PC-9 (cell line): ENCODE measurements at regions not wholly inside any gene's neighbourhood (a gene's known extent, or its start where the extent isn't known, plus 50 kb on each side); places are given as distances from the start of the nearest gene placed in this dataset.
A peak's percentile ranks its signal among the peaks of the same experiment; 100 is the strongest.

Experiments
- BruUV-seq: library from RNA; stranded (reverse); fragments of 400-500 nt; replicated peaks from 2 replicates; lab custom pipeline; 2021; lab: Mats Ljungman, UMichigan
- CTCF ChIA-PET: fragments of 300-600 bp; sonication (Branson Sonifier 250); formaldehyde crosslinking; loops from one replicate; lab custom pipeline; 2022; ENCODE audit warnings: antibody characterized with exemption; lab: Charles Lee
- POLR2A ChIA-PET: fragments of 300-600 bp; sonication (Branson Sonifier 250); formaldehyde crosslinking; loops from one replicate; lab custom pipeline; 2022; ENCODE audit warnings: antibody characterized with exemption; ENCODE audit not compliant: unreplicated experiment; lab: Charles Lee
- DNase-seq, 2 experiments: peaks; one replicate each; pipeline versions ENCODE4 v3.0.0 to v3.0.0-alpha.2; 2015 to 2022; ENCODE audit warnings: mixed read lengths in 1 of 2
- H2AFZ ChIP-seq: fragments of 200-600 bp; sonication (generic); 2 replicates; pipeline ENCODE4 v1.8.1; 2017; ENCODE audit warnings: antibody characterized with exemption
- H3F3A ChIP-seq: fragments of 200-600 bp; sonication (generic); 2 replicates; pipeline ENCODE4 v1.8.1; 2017; ENCODE audit warnings: antibody characterized with exemption, mild to moderate bottlenecking, low read depth; ENCODE audit not compliant: insufficient read depth
- H3K27ac ChIP-seq: fragments of 200-600 bp; sonication (generic); 2 replicates; pipeline ENCODE4 v1.6.1; 2016; ENCODE audit warnings: mixed run types
- H3K27me3 ChIP-seq: fragments of 200-600 bp; sonication (generic); 2 replicates; pipeline ENCODE4 v1.6.1; 2016; ENCODE audit warnings: low read depth, mixed run types; ENCODE audit not compliant: insufficient read depth
- H3K36me3 ChIP-seq: fragments of 200-600 bp; sonication (generic); 2 replicates; pipeline ENCODE4 v1.6.1; 2016; ENCODE audit warnings: low read depth, mixed run types
- H3K4me1 ChIP-seq: fragments of 200-600 bp; sonication (generic); replicated peaks from 2 replicates; pipeline ENCODE4 v1.6.1; 2016; ENCODE audit warnings: mixed run types; ENCODE audit not compliant: insufficient read depth
- H3K4me2 ChIP-seq: fragments of 200-600 bp; sonication (generic); 2 replicates; pipeline ENCODE4 v1.6.1; 2017; ENCODE audit warnings: mixed run types
- H3K4me3 ChIP-seq: fragments of 200-600 bp; sonication (generic); 2 replicates; pipeline ENCODE4 v1.6.1; 2016; ENCODE audit warnings: mixed run types
- H3K79me2 ChIP-seq: fragments of 200-600 bp; sonication (generic); 2 replicates; pipeline ENCODE4 v1.6.1; 2017; ENCODE audit warnings: low read depth, mixed run types
- H3K9me2 ChIP-seq: fragments of 200-600 bp; sonication (generic); 2 replicates; pipeline ENCODE4 v1.8.1; 2017; ENCODE audit warnings: mild to moderate bottlenecking; ENCODE audit not compliant: insufficient read depth
- H3K9me3 ChIP-seq: fragments of 200-600 bp; sonication (generic); 2 replicates; pipeline ENCODE4 v1.8.1; 2016; ENCODE audit warnings: low read depth; ENCODE audit not compliant: insufficient read depth
- H4K20me1 ChIP-seq: fragments of 200-600 bp; sonication (generic); 2 replicates; pipeline ENCODE4 v1.8.1; 2017; ENCODE audit not compliant: insufficient read depth
- CTCF ChIP-seq: fragments of 200-600 bp; sonication (generic); conservative IDR thresholded peaks from 2 replicates; pipeline ENCODE4 v1.6.1; 2017; ENCODE audit warnings: mixed run types, antibody characterized with exemption, mild to moderate bottlenecking, moderate library complexity
- EZH2 ChIP-seq: fragments of 200-600 bp; sonication (generic); IDR thresholded peaks from 2 replicates; pipeline ENCODE4 v1.8.0; 2017; ENCODE audit warnings: antibody characterized with exemption, low read depth
- intact Hi-C: fragments of 100-400 bp; cut with micrococcal nuclease; formaldehyde crosslinking; loops from one replicate; pipeline ENCODE4 v1.10.0; 2022; ENCODE audit not compliant: unreplicated experiment

- Histone ChIP-seq H3K36me3 (no peaks in the 10 kb centered on the region), H3F3A (no peaks in the 10 kb centered on the region), H3K79me2 (no peaks in the 10 kb centered on the region), H3K9me3 (no peaks in the 10 kb centered on the region), H2AFZ (no peak overlapping the region), H3K27me3 (no peaks in the 10 kb centered on the region), H3K27ac (no peak overlapping the region), H3K4me1 (no peaks in the 10 kb centered on the region), H3K9me2 (no peaks in the 10 kb centered on the region), H4K20me1 (no peaks in the 10 kb centered on the region), H3K4me2 (no peak overlapping the region), H3K4me3 (no peak overlapping the region)
- POLR2A ChIA-PET = no interaction called here
- CTCF ChIA-PET = interaction anchor here (0.6 to 1.3 kb wide), 10 partner anchors 73 to 1171 kb away, joined by 3 to 12 read pairs (median 3); no protein-coding TSS in a partner anchor
- BruUV-seq = no TSS peak
- no peak for TF ChIP-seq EZH2
- TF ChIP-seq CTCF = peak; percentile 73
- intact Hi-C loops = loop anchor here (1.0 to 10.0 kb wide), 5 partner anchors 153 to 1505 kb away; no protein-coding TSS in a partner anchor
- DNase-seq = peak in 1 of 2 experiments; percentile 4
These were observed 349.9 kb upstream of the ANO3 start for GRCh38 chr11:25981998-25982397.

GRCh38 chr11:25983280-25983679 is 348.6 kb upstream of the ANO3 start:
- Histone ChIP-seq H3K9me2 (no peaks in the 10 kb centered on the region), H3K79me2 (no peaks in the 10 kb centered on the region), H3K36me3 (no peaks in the 10 kb centered on the region), H3K4me1 (no peaks in the 10 kb centered on the region), H2AFZ (no peak overlapping the region), H3K4me2 (no peak overlapping the region), H4K20me1 (no peaks in the 10 kb centered on the region), H3F3A (no peaks in the 10 kb centered on the region), H3K4me3 (no peak overlapping the region), H3K27me3 (no peaks in the 10 kb centered on the region), H3K27ac (no peak overlapping the region), H3K9me3 (no peaks in the 10 kb centered on the region)
- CTCF ChIA-PET = no interaction called here
- BruUV-seq = no TSS peak
- intact Hi-C loops = loop anchor here (2.0 to 10.0 kb wide), 3 partner anchors 152 to 1504 kb away; no protein-coding TSS in a partner anchor
- DNase-seq = no peak
- POLR2A ChIA-PET = no interaction called here
- TF ChIP-seq EZH2 (no peak), CTCF (no peak)

DNA sequence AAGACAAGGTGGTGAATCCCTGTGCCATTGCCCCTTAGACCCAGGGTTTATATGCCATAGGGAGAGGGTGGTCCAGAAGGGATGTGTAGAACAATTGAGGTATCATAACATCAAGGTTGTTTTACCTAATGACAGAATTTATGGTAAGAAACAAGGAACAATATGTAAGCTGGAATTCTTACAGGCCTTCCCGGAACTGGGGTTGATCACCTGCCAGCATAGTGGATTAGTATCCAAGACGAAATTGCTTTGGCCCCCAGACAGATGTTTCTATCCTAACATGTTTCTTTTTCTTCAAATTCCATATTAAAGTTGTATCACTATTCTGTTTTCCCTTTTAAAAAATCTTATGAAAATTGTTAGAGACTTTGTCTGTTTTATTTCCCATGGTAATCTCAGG is 343.8 kb upstream of the ANO3 start:
- Histone ChIP-seq H3K36me3 (no peaks in the 10 kb centered on the region), H2AFZ (no peak overlapping the region), H4K20me1 (no peaks in the 10 kb centered on the region), H3K9me3 (no peaks in the 10 kb centered on the region), H3K4me1 (no peaks in the 10 kb centered on the region), H3K4me3 (no peak overlapping the region), H3F3A (no peaks in the 10 kb centered on the region), H3K9me2 (no peaks in the 10 kb centered on the region), H3K27me3 (no peaks in the 10 kb centered on the region), H3K79me2 (no peaks in the 10 kb centered on the region), H3K4me2 (no peak overlapping the region), H3K27ac (no peak overlapping the region)
- DNase-seq = no peak
- TF ChIP-seq CTCF = no peak
- TF ChIP-seq EZH2 = no peak
- ChIA-PET CTCF (no interaction called here), POLR2A (no interaction called here)
- intact Hi-C loops = loop anchor here (10.0 kb wide), 1 partner anchor 147 kb away; no protein-coding TSS in a partner anchor
- no TSS peak for BruUV-seq
